ENCODE measurements at regions not wholly inside any gene's neighbourhood (a gene's known extent, or its start where the extent isn't known, plus 50 kb on each side); places are given as distances from the start of the nearest gene placed in this dataset.
"Not testable (repeated sequence)": the region's sequence is repeated elsewhere in the genome, so short reads cannot be mapped to it uniquely, and the experiment has no call there.

GRCh38 chr5:120808606-120809005 lies 344.5 kb downstream of the PRR16 start:
- no peaks in the 10 kb centered on the region for H3K4me1 ChIP-seq (ENCODE audit: control insufficient read depth, insufficient read depth, low read length)
- H3K36me3 ChIP-seq (ENCODE audit: control insufficient read depth, insufficient read depth, low read length), result no peaks in the 10 kb centered on the region
- no peaks in the 10 kb centered on the region for H3K27me3 ChIP-seq (ENCODE audit: control insufficient read depth, insufficient read depth, low read length)
- H3K27ac ChIP-seq (ENCODE audit: low read length), result no peak overlapping the region
- no peak overlapping the region for H3K4me3 ChIP-seq (ENCODE audit: low read length)
- no peaks in the 10 kb centered on the region for H3K9me3 ChIP-seq (ENCODE audit: control insufficient read depth, low read depth, low read length)
- DNase-seq, result no peak

- no peak for DNase-seq
- H3K27ac ChIP-seq (ENCODE audit: low read length), result no peak overlapping the region
- WGBS (ENCODE audit: insufficient coverage, low lambda C conversion rate), result 86% methylated on average over 1 of the region's 2 CpGs
Observed at GRCh38 chr5:120813551-120813950, 349.5 kb downstream of the PRR16 start.

GRCh38 chr5:120817044-120817985 lies 353.2 kb downstream of the PRR16 start:
- Histone ChIP-seq H3K36me3 (ENCODE audit: control insufficient read depth, insufficient read depth, low read length) (no peaks in the 10 kb centered on the region), H3K27me3 (ENCODE audit: control insufficient read depth, insufficient read depth, low read length) (no peaks in the 10 kb centered on the region), H3K4me1 (ENCODE audit: control insufficient read depth, insufficient read depth, low read length) (no peaks in the 10 kb centered on the region), H3K4me3 (ENCODE audit: low read length) (no peak overlapping the region), H3K9me3 (ENCODE audit: control insufficient read depth, low read depth, low read length) (no peaks in the 10 kb centered on the region), H3K27ac (ENCODE audit: low read length) (no peak overlapping the region)
- DNase-seq, result no peak
- no CpG with 5 or more reads among the region's 12 CpGs for WGBS (ENCODE audit: insufficient coverage, low lambda C conversion rate)

More at GRCh38 chr5:120813551-120813950, 349.5 kb downstream of the PRR16 start:
- Histone ChIP-seq H3K4me3 (ENCODE audit: low read length) (no peak overlapping the region), H3K9me3 (ENCODE audit: control insufficient read depth, low read depth, low read length) (no peaks in the 10 kb centered on the region), H3K36me3 (ENCODE audit: control insufficient read depth, insufficient read depth, low read length) (no peaks in the 10 kb centered on the region), H3K27me3 (ENCODE audit: control insufficient read depth, insufficient read depth, low read length) (no peaks in the 10 kb centered on the region), H3K4me1 (ENCODE audit: control insufficient read depth, insufficient read depth, low read length) (no peaks in the 10 kb centered on the region)

- no peak for DNase-seq
- Histone ChIP-seq H3K4me3 (ENCODE audit: low read length) (no peak overlapping the region), H3K27me3 (ENCODE audit: control insufficient read depth, insufficient read depth, low read length) (no peaks in the 10 kb centered on the region), H3K36me3 (ENCODE audit: control insufficient read depth, insufficient read depth, low read length) (no peaks in the 10 kb centered on the region), H3K9me3 (ENCODE audit: control insufficient read depth, low read depth, low read length) (no peaks in the 10 kb centered on the region), H3K27ac (ENCODE audit: low read length) (no peak overlapping the region), H3K4me1 (ENCODE audit: control insufficient read depth, insufficient read depth, low read length) (no peaks in the 10 kb centered on the region)
- WGBS (ENCODE audit: insufficient coverage, low lambda C conversion rate), result no CpG with 5 or more reads among the region's 6 CpGs
Observed at GRCh38 chr5:120818128-120818527, 354.0 kb downstream of the PRR16 start.

- no peak overlapping the region for H3K4me3 ChIP-seq (ENCODE audit: low read length)
- no peaks in the 10 kb centered on the region for H3K9me3 ChIP-seq (ENCODE audit: control insufficient read depth, low read depth, low read length)
- no peak for DNase-seq
- no peaks in the 10 kb centered on the region for H3K4me1 ChIP-seq (ENCODE audit: control insufficient read depth, insufficient read depth, low read length)
- WGBS (ENCODE audit: insufficient coverage, low lambda C conversion rate), result 100% methylated on average over 1 of the region's 1 CpG
- H3K27ac ChIP-seq (ENCODE audit: low read length), result no peak overlapping the region
- no peaks in the 10 kb centered on the region for H3K36me3 ChIP-seq (ENCODE audit: control insufficient read depth, insufficient read depth, low read length)
- H3K27me3 ChIP-seq (ENCODE audit: control insufficient read depth, insufficient read depth, low read length), result no peaks in the 10 kb centered on the region
Observed at GRCh38 chr5:120823328-120823727, 359.2 kb downstream of the PRR16 start.

GRCh38 chr5:120831646-120832045 lies 367.5 kb downstream of the PRR16 start:
- not testable (repeated sequence) for H3K4me1 ChIP-seq (ENCODE audit: control insufficient read depth, insufficient read depth, low read length); H3K9me3 ChIP-seq (ENCODE audit: control insufficient read depth, low read depth, low read length); H3K4me3 ChIP-seq (ENCODE audit: low read length); DNase-seq; H3K36me3 ChIP-seq (ENCODE audit: control insufficient read depth, insufficient read depth, low read length); H3K27ac ChIP-seq (ENCODE audit: low read length); H3K27me3 ChIP-seq (ENCODE audit: control insufficient read depth, insufficient read depth, low read length)
- WGBS (ENCODE audit: insufficient coverage, low lambda C conversion rate), result no CpG with 5 or more reads among the region's 13 CpGs

GRCh38 chr5:120841830-120842229 lies 377.7 kb downstream of the PRR16 start:
- no peak overlapping the region for H3K27ac ChIP-seq (ENCODE audit: low read length)
- no peak overlapping the region for H3K4me3 ChIP-seq (ENCODE audit: low read length)

GRCh38 chr5:120843390-120843980 lies 379.4 kb downstream of the PRR16 start:
- H3K27me3 ChIP-seq (ENCODE audit: control insufficient read depth, insufficient read depth, low read length), result no peaks in the 10 kb centered on the region
- no peak overlapping the region for H3K4me3 ChIP-seq (ENCODE audit: low read length)
- no peak for DNase-seq
- H3K9me3 ChIP-seq (ENCODE audit: control insufficient read depth, low read depth, low read length), result no peaks in the 10 kb centered on the region
- no peaks in the 10 kb centered on the region for H3K4me1 ChIP-seq (ENCODE audit: control insufficient read depth, insufficient read depth, low read length)
- no peaks in the 10 kb centered on the region for H3K36me3 ChIP-seq (ENCODE audit: control insufficient read depth, insufficient read depth, low read length)
- no peak overlapping the region for H3K27ac ChIP-seq (ENCODE audit: low read length)
- WGBS (ENCODE audit: insufficient coverage, low lambda C conversion rate), result 8% methylated on average over 1 of the region's 3 CpGs

More at GRCh38 chr5:120841830-120842229, 377.7 kb downstream of the PRR16 start:
- Histone ChIP-seq H3K36me3 (ENCODE audit: control insufficient read depth, insufficient read depth, low read length) (no peaks in the 10 kb centered on the region), H3K4me1 (ENCODE audit: control insufficient read depth, insufficient read depth, low read length) (no peaks in the 10 kb centered on the region), H3K27me3 (ENCODE audit: control insufficient read depth, insufficient read depth, low read length) (no peaks in the 10 kb centered on the region), H3K9me3 (ENCODE audit: control insufficient read depth, low read depth, low read length) (no peaks in the 10 kb centered on the region)
- no peak for DNase-seq

- H3K36me3 ChIP-seq (ENCODE audit: control insufficient read depth, insufficient read depth, low read length), result no peaks in the 10 kb centered on the region
- WGBS (ENCODE audit: insufficient coverage, low lambda C conversion rate), result no CpG with 5 or more reads among the region's 2 CpGs
- DNase-seq, result no peak
Observed at GRCh38 chr5:120848883-120849282, 384.8 kb downstream of the PRR16 start.

GRCh38 chr5:120852222-120852860 lies 388.2 kb downstream of the PRR16 start:
- H3K36me3 ChIP-seq (ENCODE audit: control insufficient read depth, insufficient read depth, low read length), result no peaks in the 10 kb centered on the region

More at GRCh38 chr5:120848883-120849282, 384.8 kb downstream of the PRR16 start:
- no peak overlapping the region for H3K27ac ChIP-seq (ENCODE audit: low read length)
- no peaks in the 10 kb centered on the region for H3K9me3 ChIP-seq (ENCODE audit: control insufficient read depth, low read depth, low read length)
- H3K27me3 ChIP-seq (ENCODE audit: control insufficient read depth, insufficient read depth, low read length), result no peaks in the 10 kb centered on the region
- no peak overlapping the region for H3K4me3 ChIP-seq (ENCODE audit: low read length)
- no peaks in the 10 kb centered on the region for H3K4me1 ChIP-seq (ENCODE audit: control insufficient read depth, insufficient read depth, low read length)

More at GRCh38 chr5:120852222-120852860, 388.2 kb downstream of the PRR16 start:
- no CpG with 5 or more reads among the region's 1 CpG for WGBS (ENCODE audit: insufficient coverage, low lambda C conversion rate)
- Histone ChIP-seq H3K4me3 (ENCODE audit: low read length) (no peak overlapping the region), H3K27me3 (ENCODE audit: control insufficient read depth, insufficient read depth, low read length) (no peaks in the 10 kb centered on the region), H3K9me3 (ENCODE audit: control insufficient read depth, low read depth, low read length) (no peaks in the 10 kb centered on the region), H3K27ac (ENCODE audit: low read length) (no peak overlapping the region), H3K4me1 (ENCODE audit: control insufficient read depth, insufficient read depth, low read length) (no peaks in the 10 kb centered on the region)
- DNase-seq, result no peak

Data from large intestine (tissue), 3 donors.